IPS-15b (cell line): ENCODE measurements at regions not wholly inside any gene's neighbourhood (a gene's known extent, or its start where the extent isn't known, plus 50 kb on each side); places are given as distances from the start of the nearest gene placed in this dataset.

Experiments
- H3K27me3 ChIP-seq: one replicate; pipeline ENCODE4 v1.6.1; 2013; ENCODE audit warnings: low read length; ENCODE audit not compliant: control insufficient read depth, insufficient read depth
- H3K36me3 ChIP-seq: one replicate; pipeline ENCODE4 v1.6.1; 2013; ENCODE audit warnings: low read length; ENCODE audit not compliant: control insufficient read depth, insufficient read depth
- H3K4me1 ChIP-seq: one replicate; pipeline ENCODE4 v1.6.1; 2013; ENCODE audit warnings: mild to moderate bottlenecking, low read length; ENCODE audit not compliant: control insufficient read depth, insufficient read depth
- H3K4me3 ChIP-seq: one replicate; pipeline ENCODE4 v1.5.1; 2013; ENCODE audit warnings: low read depth, low read length
- H3K9ac ChIP-seq: one replicate; pipeline ENCODE4 v1.6.1; 2013; ENCODE audit warnings: low read depth, mild to moderate bottlenecking, low read length
- H3K9me3 ChIP-seq: one replicate; pipeline ENCODE4 v1.6.1; 2013; ENCODE audit warnings: mild to moderate bottlenecking, low read length; ENCODE audit not compliant: control insufficient read depth, insufficient read depth

DNA sequence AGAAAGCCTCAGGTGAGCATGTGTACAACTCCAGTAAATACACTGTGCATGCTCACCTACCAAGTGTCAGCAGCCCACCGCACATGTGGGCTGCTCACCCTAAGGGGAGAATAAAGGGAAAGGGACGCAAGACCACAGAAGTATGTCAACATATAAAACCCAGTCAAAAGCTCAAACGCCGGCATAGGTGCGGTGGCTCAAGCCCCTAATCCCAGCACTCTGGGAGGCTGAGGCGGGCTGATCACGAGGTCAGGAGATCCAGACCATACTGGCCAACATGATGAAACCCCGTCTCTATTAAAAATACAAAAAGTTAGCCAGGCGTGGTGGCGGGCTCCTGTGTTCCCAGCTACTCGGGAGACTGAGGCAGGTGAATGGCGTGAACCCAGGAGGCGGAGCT lies 732.1 kb downstream of the ZPLD1 start:
- H3K9me3 ChIP-seq: no peaks in the 10 kb centered on the region
- H3K4me3 ChIP-seq: no peak overlapping the region
- no peaks in the 10 kb centered on the region for H3K36me3 ChIP-seq
- no peak overlapping the region for H3K9ac ChIP-seq
- H3K4me1 ChIP-seq: no peaks in the 10 kb centered on the region
- no peaks in the 10 kb centered on the region for H3K27me3 ChIP-seq

DNA sequence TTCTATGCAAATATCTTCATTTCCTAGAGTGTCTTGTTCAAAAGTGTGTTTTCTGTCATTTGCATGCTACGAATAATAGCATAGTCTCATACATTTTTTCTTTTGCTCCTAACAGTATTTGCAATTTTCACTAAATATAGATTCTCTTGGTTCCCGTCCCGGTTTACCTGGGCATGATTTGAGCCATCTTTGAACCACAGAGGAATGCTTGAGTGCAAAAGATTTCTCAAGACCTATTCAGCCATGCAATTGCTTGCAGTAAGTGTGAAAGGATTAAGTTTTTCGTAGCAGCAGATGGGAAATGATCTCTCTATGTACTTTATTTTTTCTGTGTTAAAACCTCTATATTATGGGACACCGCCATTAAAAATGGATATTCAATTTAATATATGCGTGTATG lies 733.0 kb downstream of the ZPLD1 start:
- Histone ChIP-seq H3K4me1 (no peaks in the 10 kb centered on the region), H3K4me3 (no peak overlapping the region), H3K9me3 (no peaks in the 10 kb centered on the region), H3K27me3 (no peaks in the 10 kb centered on the region), H3K9ac (no peak overlapping the region), H3K36me3 (no peaks in the 10 kb centered on the region)

DNA sequence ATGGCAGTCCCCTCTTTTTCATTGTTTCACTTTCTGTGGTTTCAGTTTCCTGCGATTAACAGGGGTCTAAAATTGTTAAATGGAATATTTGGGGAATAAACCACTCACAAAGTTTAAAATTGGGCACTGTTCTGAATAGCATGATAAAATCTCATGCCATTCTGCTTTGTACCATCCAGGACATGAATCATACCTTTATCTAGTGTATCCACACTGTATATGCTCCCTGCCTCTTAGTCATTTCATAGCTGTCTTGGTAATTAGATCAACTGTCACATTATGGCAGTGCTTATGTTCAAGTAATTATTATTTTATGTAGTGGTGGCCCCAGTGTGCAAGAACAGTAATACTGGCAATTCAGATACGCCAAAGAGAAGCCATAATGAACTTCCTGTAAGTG lies 734.5 kb downstream of the ZPLD1 start:
- Histone ChIP-seq H3K9ac (no peak overlapping the region), H3K4me1 (no peaks in the 10 kb centered on the region), H3K4me3 (no peak overlapping the region)

DNA sequence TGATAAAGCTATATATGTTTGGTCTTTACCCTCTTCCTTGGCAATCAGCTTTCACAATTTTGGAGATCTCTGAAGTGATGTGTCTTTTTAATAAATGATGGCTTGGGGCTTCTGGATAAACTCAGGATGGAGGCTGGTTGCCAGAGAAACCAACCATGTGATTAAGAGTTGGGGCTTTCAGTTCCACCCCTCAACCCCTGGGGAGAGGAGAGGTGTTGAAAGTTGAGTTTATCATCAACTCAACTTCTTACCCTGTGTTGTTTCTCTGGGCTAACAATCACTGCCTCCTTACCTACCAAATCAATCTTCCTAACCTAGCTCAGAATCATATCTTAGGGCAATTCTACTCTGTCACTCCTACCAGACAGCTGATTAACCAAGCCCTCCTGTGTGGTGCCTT lies 735.8 kb downstream of the ZPLD1 start:
- no peaks in the 10 kb centered on the region for H3K27me3 ChIP-seq

More for the DNA sequence above, 734.5 kb downstream of the ZPLD1 start:
- no peaks in the 10 kb centered on the region for H3K9me3 ChIP-seq
- H3K36me3 ChIP-seq: no peaks in the 10 kb centered on the region
- no peaks in the 10 kb centered on the region for H3K27me3 ChIP-seq

DNA sequence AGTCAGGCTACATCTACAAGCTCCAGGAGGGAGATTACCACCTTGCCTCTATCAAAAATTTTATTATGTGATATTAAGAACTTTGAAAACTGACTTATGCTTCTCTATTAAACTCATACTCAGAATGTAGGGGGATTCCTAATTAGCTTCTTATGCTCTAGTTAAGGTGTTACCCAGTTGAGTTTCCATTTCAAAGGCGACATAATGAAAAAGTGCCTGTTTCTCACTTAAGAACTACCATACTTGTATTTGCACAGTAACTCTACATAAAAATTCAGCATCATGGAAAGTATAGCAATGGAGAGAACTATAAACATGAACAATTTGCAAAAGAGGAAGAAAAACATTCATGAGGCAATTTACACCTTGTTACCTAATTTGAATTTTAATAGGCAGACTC lies 739.1 kb downstream of the ZPLD1 start:
- Histone ChIP-seq H3K9me3 (no peaks in the 10 kb centered on the region), H3K9ac (no peak overlapping the region)

More for the DNA sequence above, 735.8 kb downstream of the ZPLD1 start:
- Histone ChIP-seq H3K36me3 (no peaks in the 10 kb centered on the region), H3K4me1 (no peaks in the 10 kb centered on the region), H3K9me3 (no peaks in the 10 kb centered on the region), H3K4me3 (no peak overlapping the region), H3K9ac (no peak overlapping the region)

DNA sequence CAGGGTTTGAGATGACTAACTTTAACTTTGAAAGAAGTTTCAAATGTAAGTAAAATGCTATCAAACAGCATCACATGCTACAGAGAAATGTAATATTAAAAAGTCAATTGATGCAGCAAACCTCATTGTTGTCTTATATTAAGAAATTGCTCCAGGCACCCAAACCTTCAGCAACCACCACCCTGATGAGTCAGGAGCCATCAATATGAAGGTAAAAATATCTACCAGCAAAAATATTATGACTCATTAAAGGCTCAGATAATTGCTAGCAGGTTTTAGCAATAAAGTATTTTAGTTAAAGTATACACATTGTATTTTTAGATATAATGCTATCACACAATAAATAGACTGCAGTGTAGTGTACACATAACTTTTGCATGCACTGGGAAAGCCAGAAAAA lies 746.3 kb downstream of the ZPLD1 start:
- Histone ChIP-seq H3K27me3 (no peaks in the 10 kb centered on the region), H3K9me3 (no peaks in the 10 kb centered on the region), H3K36me3 (no peaks in the 10 kb centered on the region), H3K4me3 (no peak overlapping the region), H3K4me1 (no peaks in the 10 kb centered on the region), H3K9ac (no peak overlapping the region)

More for the DNA sequence above, 739.1 kb downstream of the ZPLD1 start:
- Histone ChIP-seq H3K27me3 (no peaks in the 10 kb centered on the region), H3K36me3 (no peaks in the 10 kb centered on the region), H3K4me1 (no peaks in the 10 kb centered on the region), H3K4me3 (no peak overlapping the region)

DNA sequence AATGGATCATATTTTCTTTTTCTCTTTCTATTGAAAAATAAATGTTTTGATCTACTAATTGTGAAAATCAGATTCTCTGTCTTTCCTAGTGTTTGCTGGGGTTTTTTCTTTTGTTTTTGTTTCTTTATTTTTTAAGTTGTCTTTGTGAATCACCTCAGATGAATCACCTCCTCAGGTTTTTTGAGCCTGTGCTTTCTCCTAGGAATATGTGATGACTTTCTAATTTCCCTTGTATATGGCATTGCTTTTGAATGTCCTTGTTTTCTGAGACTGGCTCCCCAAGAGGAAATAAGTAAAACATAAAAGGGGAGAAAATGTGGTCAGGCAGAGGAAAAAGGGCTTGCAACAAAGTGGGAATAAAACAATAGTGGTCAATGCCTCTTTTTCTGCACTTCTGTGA lies 750.0 kb downstream of the ZPLD1 start:
- H3K9me3 ChIP-seq: no peaks in the 10 kb centered on the region
- H3K27me3 ChIP-seq: no peaks in the 10 kb centered on the region
- no peak overlapping the region for H3K9ac ChIP-seq
- H3K4me1 ChIP-seq: no peaks in the 10 kb centered on the region
- H3K4me3 ChIP-seq: no peak overlapping the region
- no peaks in the 10 kb centered on the region for H3K36me3 ChIP-seq

DNA sequence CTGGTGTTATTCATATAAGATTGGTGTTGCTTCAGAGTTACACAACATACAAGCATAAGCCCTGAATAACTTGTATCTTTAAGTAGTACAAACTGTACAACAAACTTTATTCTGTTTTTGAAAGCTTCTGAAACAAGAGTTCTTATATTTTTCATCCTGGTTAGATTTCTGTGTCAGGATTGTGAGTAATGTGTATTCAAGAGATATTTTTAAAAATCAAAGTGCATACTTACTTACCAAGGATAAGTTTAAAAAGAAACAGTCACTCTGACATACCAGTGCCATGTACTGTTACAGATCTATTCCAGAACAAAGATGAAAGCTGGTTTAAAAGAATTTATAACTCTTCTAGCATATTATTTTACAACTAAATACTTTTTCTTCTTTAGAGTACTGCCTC lies 755.1 kb downstream of the ZPLD1 start:
- no peaks in the 10 kb centered on the region for H3K27me3 ChIP-seq
- no peaks in the 10 kb centered on the region for H3K36me3 ChIP-seq
- H3K9me3 ChIP-seq: no peaks in the 10 kb centered on the region
- H3K4me1 ChIP-seq: no peaks in the 10 kb centered on the region
- no peak overlapping the region for H3K9ac ChIP-seq
- H3K4me3 ChIP-seq: no peak overlapping the region

DNA sequence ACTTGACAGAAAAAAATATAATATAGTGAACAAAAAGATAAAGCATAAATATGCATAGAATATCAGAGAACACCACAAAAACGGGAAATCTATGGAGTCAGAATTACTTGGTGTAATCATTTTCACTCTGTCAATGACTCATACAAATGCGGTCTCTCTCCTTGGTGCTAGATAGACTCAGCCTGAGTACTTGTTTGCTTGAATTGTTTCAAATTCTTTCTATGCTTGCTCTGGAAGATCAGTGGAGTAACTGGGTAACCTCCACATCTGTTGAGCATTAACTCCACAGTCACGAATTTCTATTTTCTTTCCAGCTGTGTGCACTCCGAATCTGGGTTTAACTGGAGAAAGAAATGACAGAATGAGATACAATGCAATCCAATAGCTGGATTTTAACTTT lies 760.4 kb downstream of the ZPLD1 start:
- H3K4me1 ChIP-seq: no peaks in the 10 kb centered on the region
- H3K27me3 ChIP-seq: no peaks in the 10 kb centered on the region
- no peak overlapping the region for H3K9ac ChIP-seq
- no peaks in the 10 kb centered on the region for H3K36me3 ChIP-seq
- H3K9me3 ChIP-seq: no peaks in the 10 kb centered on the region
- no peak overlapping the region for H3K4me3 ChIP-seq

DNA sequence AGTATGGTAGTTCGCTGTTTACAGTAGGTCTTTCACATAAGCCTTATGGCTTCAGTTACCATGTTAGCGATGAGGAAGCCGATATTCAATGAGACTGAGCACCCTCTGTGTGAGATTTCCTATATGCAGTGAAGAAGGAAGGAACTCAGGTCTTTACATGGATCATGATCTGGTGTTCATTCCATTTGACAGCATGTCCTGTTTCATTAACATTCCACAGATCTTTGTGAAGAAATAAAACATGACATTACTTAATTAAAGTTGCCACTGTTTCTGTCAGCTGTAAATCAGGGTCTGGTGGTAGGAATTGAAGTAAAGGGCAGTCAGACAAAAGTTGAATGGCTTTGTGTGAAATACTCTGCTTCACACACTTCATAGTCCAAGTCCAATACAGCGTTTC lies 768.6 kb downstream of the ZPLD1 start:
- H3K9me3 ChIP-seq: no peaks in the 10 kb centered on the region
- H3K4me3 ChIP-seq: no peak overlapping the region
- no peaks in the 10 kb centered on the region for H3K36me3 ChIP-seq

DNA sequence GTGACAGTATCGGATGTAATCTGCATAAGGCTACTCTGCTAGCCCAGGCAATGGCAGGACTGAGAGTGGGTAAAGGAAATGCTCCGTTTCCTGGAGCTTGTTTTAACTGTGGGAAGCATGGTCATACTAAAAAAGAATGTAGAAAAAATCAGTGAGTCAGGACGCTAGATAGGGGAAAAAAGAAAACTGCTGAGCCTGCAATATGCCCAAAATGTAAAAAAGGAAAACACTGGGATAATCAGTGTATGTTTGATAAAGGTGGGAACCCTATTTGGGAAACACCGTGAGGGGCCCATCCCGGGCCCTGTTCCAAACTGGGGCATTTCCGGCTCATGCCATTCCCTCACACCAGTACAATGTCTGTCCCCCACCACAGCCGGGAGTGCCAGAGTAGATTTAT lies 775.8 kb downstream of the ZPLD1 start:
- H3K9ac ChIP-seq: no peak overlapping the region
- no peaks in the 10 kb centered on the region for H3K9me3 ChIP-seq
- H3K27me3 ChIP-seq: no peaks in the 10 kb centered on the region
- no peak overlapping the region for H3K4me3 ChIP-seq
- H3K4me1 ChIP-seq: no peaks in the 10 kb centered on the region
- H3K36me3 ChIP-seq: no peaks in the 10 kb centered on the region

More for the DNA sequence above, 768.6 kb downstream of the ZPLD1 start:
- Histone ChIP-seq H3K27me3 (no peaks in the 10 kb centered on the region), H3K9ac (no peak overlapping the region), H3K4me1 (no peaks in the 10 kb centered on the region)

DNA sequence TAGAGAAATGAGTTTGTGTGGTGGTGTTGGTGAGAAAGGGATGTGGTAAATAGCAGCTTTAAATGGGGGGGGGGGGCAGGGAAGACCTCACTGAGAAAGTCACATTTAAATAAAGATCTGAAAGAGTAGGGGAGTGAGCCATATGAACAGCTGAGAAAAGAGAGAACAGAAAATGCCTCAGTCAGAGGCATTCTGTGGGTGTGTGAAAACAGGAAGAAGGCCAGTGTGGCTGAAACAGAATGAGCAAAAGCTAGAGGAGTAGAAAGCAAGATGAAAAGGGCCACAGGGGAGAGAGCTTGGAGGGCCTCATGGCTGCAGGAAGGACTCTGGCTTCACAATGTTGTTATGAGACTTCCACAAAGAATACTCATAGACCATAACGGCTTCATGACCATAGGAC lies 783.3 kb downstream of the ZPLD1 start:
- H3K36me3 ChIP-seq: no peaks in the 10 kb centered on the region
- no peak overlapping the region for H3K4me3 ChIP-seq
- no peaks in the 10 kb centered on the region for H3K27me3 ChIP-seq

DNA sequence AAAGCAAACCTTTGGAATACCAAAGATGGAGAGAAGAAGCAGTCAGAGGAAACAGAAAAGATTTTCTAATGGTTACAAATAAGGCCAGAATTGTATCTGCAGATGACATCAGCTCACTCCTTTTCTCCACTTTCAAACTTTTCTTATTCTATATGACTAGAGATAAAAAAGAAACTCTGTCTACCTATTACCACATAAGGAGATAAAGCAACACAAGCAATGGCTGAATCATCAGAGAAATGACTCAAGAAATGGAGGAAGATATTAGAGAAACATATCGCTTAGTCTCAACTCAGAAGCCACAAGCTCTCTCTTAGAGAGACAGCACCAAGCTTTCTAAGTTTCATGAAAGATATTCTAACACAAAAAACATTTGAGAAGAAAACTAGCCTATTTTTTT lies 784.0 kb downstream of the ZPLD1 start:
- no peaks in the 10 kb centered on the region for H3K9me3 ChIP-seq
- no peaks in the 10 kb centered on the region for H3K36me3 ChIP-seq
- no peaks in the 10 kb centered on the region for H3K27me3 ChIP-seq
- H3K4me1 ChIP-seq: no peaks in the 10 kb centered on the region
- H3K9ac ChIP-seq: no peak overlapping the region
- no peak overlapping the region for H3K4me3 ChIP-seq

More for the DNA sequence above, 783.3 kb downstream of the ZPLD1 start:
- Histone ChIP-seq H3K9me3 (no peaks in the 10 kb centered on the region), H3K9ac (no peak overlapping the region), H3K4me1 (no peaks in the 10 kb centered on the region)
